SU-DHL-6 (cell line): ENCODE measurements at regions not wholly inside any gene's neighbourhood (a gene's known extent, or its start where the extent isn't known, plus 50 kb on each side); places are given as distances from the start of the nearest gene placed in this dataset.

Source experiments
- H2AFZ ChIP-seq: fragments of 200-600 bp; sonication (generic); 2 replicates; pipeline ENCODE4 v1.6.1; 2014; ENCODE audit warnings: low read depth, mild to moderate bottlenecking, moderate library complexity, mixed read lengths, antibody characterized with exemption, low read length; ENCODE audit not compliant: severe bottlenecking
- H3F3A ChIP-seq: fragments of 200-600 bp; shearing (Covaris generic); 2 replicates; pipeline ENCODE4 v1.6.0; 2016; ENCODE audit warnings: antibody characterized with exemption, mild to moderate bottlenecking; ENCODE audit not compliant: insufficient read depth
- H3K27ac ChIP-seq: fragments of 200-600 bp; sonication (generic); 2 replicates; pipeline ENCODE4 v1.5.1; 2016; ENCODE audit warnings: low read depth, mild to moderate bottlenecking, low read length, moderate library complexity, mixed read lengths
- H3K27me3 ChIP-seq: fragments of 200-600 bp; sonication (generic), shearing (Covaris generic); 2 replicates; pipeline ENCODE4 v1.6.0; 2014; ENCODE audit warnings: mild to moderate bottlenecking, low read length
- H3K36me3 ChIP-seq: fragments of 200-600 bp; sonication (generic); 2 replicates; pipeline ENCODE4 v1.6.1; 2014; ENCODE audit warnings: mild to moderate bottlenecking, low read length, mixed read lengths
- H3K4me2 ChIP-seq: fragments of 300-600, 200-600 bp; shearing (Covaris generic), sonication (generic); 2 replicates; pipeline ENCODE4 v1.6.0; 2014; ENCODE audit warnings: low read length, low read depth, mild to moderate bottlenecking; ENCODE audit not compliant: poor library complexity, severe bottlenecking
- H3K4me3 ChIP-seq: fragments of 200-600 bp; sonication (generic); 2 replicates; pipeline ENCODE4 v1.5.1; 2014; ENCODE audit warnings: antibody characterized with exemption, low read length, mild to moderate bottlenecking, mixed read lengths; ENCODE audit not compliant: insufficient read depth, poor library complexity, severe bottlenecking
- H3K79me2 ChIP-seq: fragments of 200-600 bp; sonication (generic); 2 replicates; pipeline ENCODE4 v1.6.1; 2014; ENCODE audit warnings: mild to moderate bottlenecking, low read length, moderate library complexity; ENCODE audit not compliant: insufficient read depth
- H3K9ac ChIP-seq: fragments of 200-600 bp; sonication (generic); 2 replicates; pipeline ENCODE4 v1.7.0; 2014; ENCODE audit warnings: mild to moderate bottlenecking, low read length
- H3K9me2 ChIP-seq: fragments of 200-600 bp; sonication (generic); replicated peaks from 2 replicates; pipeline ENCODE4 v1.6.1; 2014; ENCODE audit warnings: low read length; ENCODE audit not compliant: insufficient read depth
- H3K9me3 ChIP-seq: fragments of 200-600 bp; sonication (generic); 2 replicates; pipeline ENCODE4 v1.6.1; 2014; ENCODE audit warnings: low read length, mixed read lengths; ENCODE audit not compliant: insufficient read depth
- H4K20me1 ChIP-seq: fragments of 200-600 bp; sonication (generic); 2 replicates; pipeline ENCODE4 v1.6.1; 2014; ENCODE audit warnings: low read depth, mild to moderate bottlenecking, antibody characterized with exemption, low read length, moderate library complexity, mixed read lengths
- EZH2phosphoT487 ChIP-seq: fragments of 200-600 bp; sonication (generic), shearing (Covaris generic); conservative IDR thresholded peaks from 2 replicates; pipeline ENCODE4 v1.6.1; 2018; ENCODE audit warnings: mild to moderate bottlenecking, antibody characterized with exemption, low read length, moderate library complexity, mixed read lengths
- TF ChIP-seq, protein P1 (sequence below): fragments of 200-600 bp; sonication (generic); IDR thresholded peaks from one replicate; pipeline ENCODE4 v1.5.1; 2017; ENCODE audit warnings: antibody characterized with exemption, mild to moderate bottlenecking, low read length, moderate library complexity; ENCODE audit not compliant: insufficient read depth, poor library complexity, severe bottlenecking

GRCh38 chr5:21594566-21594965 lies 1258.6 kb downstream of the CDH12 start:
- TF ChIP-seq, protein P1, sequence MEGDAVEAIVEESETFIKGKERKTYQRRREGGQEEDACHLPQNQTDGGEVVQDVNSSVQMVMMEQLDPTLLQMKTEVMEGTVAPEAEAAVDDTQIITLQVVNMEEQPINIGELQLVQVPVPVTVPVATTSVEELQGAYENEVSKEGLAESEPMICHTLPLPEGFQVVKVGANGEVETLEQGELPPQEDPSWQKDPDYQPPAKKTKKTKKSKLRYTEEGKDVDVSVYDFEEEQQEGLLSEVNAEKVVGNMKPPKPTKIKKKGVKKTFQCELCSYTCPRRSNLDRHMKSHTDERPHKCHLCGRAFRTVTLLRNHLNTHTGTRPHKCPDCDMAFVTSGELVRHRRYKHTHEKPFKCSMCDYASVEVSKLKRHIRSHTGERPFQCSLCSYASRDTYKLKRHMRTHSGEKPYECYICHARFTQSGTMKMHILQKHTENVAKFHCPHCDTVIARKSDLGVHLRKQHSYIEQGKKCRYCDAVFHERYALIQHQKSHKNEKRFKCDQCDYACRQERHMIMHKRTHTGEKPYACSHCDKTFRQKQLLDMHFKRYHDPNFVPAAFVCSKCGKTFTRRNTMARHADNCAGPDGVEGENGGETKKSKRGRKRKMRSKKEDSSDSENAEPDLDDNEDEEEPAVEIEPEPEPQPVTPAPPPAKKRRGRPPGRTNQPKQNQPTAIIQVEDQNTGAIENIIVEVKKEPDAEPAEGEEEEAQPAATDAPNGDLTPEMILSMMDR, result no peak
- no peak for TF ChIP-seq EZH2phosphoT487
- no peaks in the 10 kb centered on the region for H3K9me2 ChIP-seq
- no peaks in the 10 kb centered on the region for H3K27me3 ChIP-seq

GRCh38 chr5:21593261-21593660 lies 1259.9 kb downstream of the CDH12 start:
- TF ChIP-seq EZH2phosphoT487, result no peak
- TF ChIP-seq, protein P1, result no peak
- H3K27me3 ChIP-seq, result no peaks in the 10 kb centered on the region
- H3K79me2 ChIP-seq, result no peaks in the 10 kb centered on the region
- H3K27ac ChIP-seq, result no peak overlapping the region
- H3F3A ChIP-seq, result no peaks in the 10 kb centered on the region
- H3K9me3 ChIP-seq, result no peaks in the 10 kb centered on the region
- no peaks in the 10 kb centered on the region for H3K36me3 ChIP-seq
- H2AFZ ChIP-seq, result no peak overlapping the region
- H3K4me3 ChIP-seq, result no peak overlapping the region
- H3K4me2 ChIP-seq, result no peak overlapping the region
- H4K20me1 ChIP-seq, result no peaks in the 10 kb centered on the region
- no peak overlapping the region for H3K9ac ChIP-seq
- no peaks in the 10 kb centered on the region for H3K9me2 ChIP-seq

More at GRCh38 chr5:21594566-21594965, 1258.6 kb downstream of the CDH12 start:
- Histone ChIP-seq H3K9ac (no peak overlapping the region), H3K27ac (no peak overlapping the region), H4K20me1 (no peaks in the 10 kb centered on the region), H3K9me3 (no peaks in the 10 kb centered on the region), H3K4me3 (no peak overlapping the region), H3K36me3 (no peaks in the 10 kb centered on the region), H3K79me2 (no peaks in the 10 kb centered on the region), H2AFZ (no peak overlapping the region), H3F3A (no peaks in the 10 kb centered on the region), H3K4me2 (no peak overlapping the region)

GRCh38 chr5:21581508-21581907 lies 1271.6 kb downstream of the CDH12 start:
- H3K27me3 ChIP-seq, result no peaks in the 10 kb centered on the region
- TF ChIP-seq EZH2phosphoT487, result no peak
- TF ChIP-seq, protein P1, result no peak

GRCh38 chr5:21574961-21575360 lies 1278.2 kb downstream of the CDH12 start:
- H3K27me3 ChIP-seq, result no peaks in the 10 kb centered on the region
- no peak overlapping the region for H3K9ac ChIP-seq
- no peaks in the 10 kb centered on the region for H4K20me1 ChIP-seq
- no peak overlapping the region for H3K4me3 ChIP-seq
- H3K9me2 ChIP-seq, result no peaks in the 10 kb centered on the region
- H3K79me2 ChIP-seq, result no peaks in the 10 kb centered on the region
- no peak overlapping the region for H2AFZ ChIP-seq
- H3K4me2 ChIP-seq, result no peak overlapping the region
- H3F3A ChIP-seq, result no peaks in the 10 kb centered on the region
- H3K36me3 ChIP-seq, result no peaks in the 10 kb centered on the region
- TF ChIP-seq EZH2phosphoT487, result no peak
- TF ChIP-seq, protein P1, result no peak
- no peak overlapping the region for H3K27ac ChIP-seq
- no peaks in the 10 kb centered on the region for H3K9me3 ChIP-seq

More at GRCh38 chr5:21581508-21581907, 1271.6 kb downstream of the CDH12 start:
- H3K9me3 ChIP-seq, result no peaks in the 10 kb centered on the region
- H3K27ac ChIP-seq, result no peak overlapping the region
- no peak overlapping the region for H2AFZ ChIP-seq
- no peak overlapping the region for H3K4me2 ChIP-seq
- H3K4me3 ChIP-seq, result no peak overlapping the region
- no peaks in the 10 kb centered on the region for H3K9me2 ChIP-seq
- no peaks in the 10 kb centered on the region for H3F3A ChIP-seq
- no peaks in the 10 kb centered on the region for H3K79me2 ChIP-seq
- H3K36me3 ChIP-seq, result no peaks in the 10 kb centered on the region
- no peak overlapping the region for H3K9ac ChIP-seq
- H4K20me1 ChIP-seq, result no peaks in the 10 kb centered on the region
